ENCODE measurements at regions not wholly inside any gene's neighbourhood (a gene's known extent, or its start where the extent isn't known, plus 50 kb on each side); places are given as distances from the start of the nearest gene placed in this dataset.

GRCh38 chr10:133021963-133022775 is 65.6 kb upstream of the ADGRA1 start:
- no peak for TF ChIP-seq CTCF (IDR thresholded peaks at IDR 0.05)
- TF ChIP-seq POLR2A (IDR thresholded peaks at IDR 0.05): no peak
- TF ChIP-seq EP300 (IDR thresholded peaks at IDR 0.05): no peak
